WTC11 (cell line): ENCODE measurements at regions not wholly inside any gene's neighbourhood (a gene's known extent, or its start where the extent isn't known, plus 50 kb on each side); places are given as distances from the start of the nearest gene placed in this dataset.

Source experiments
- ATAC-seq: fragments of 200-7000 bp; cut with Tn5 transposase; 2 replicates; pipeline ENCODE4 v1.10.0; 2021; ENCODE audit warnings: mild to moderate bottlenecking, moderate library complexity
- CTCF ChIA-PET: fragments of 300-600 bp; sonication (Branson Sonifier 250); formaldehyde crosslinking; loops from one replicate; lab custom pipeline; 2021; ENCODE audit warnings: antibody characterized with exemption; lab: Charles Lee
- POLR2A ChIA-PET: fragments of 350-600 bp; sonication (Branson Sonifier 250); formaldehyde crosslinking; loops from one replicate; lab custom pipeline; 2021; ENCODE audit warnings: antibody characterized with exemption; lab: Charles Lee
- DNase-seq: peaks from one replicate; pipeline ENCODE4 v3.0.0; 2021; ENCODE audit warnings: low spot score
- H3K27ac Mint-ChIP-seq: 2 replicates; pipeline ENCODE4 v1.8.0; 2021; ENCODE audit warnings: mixed read lengths
- H3K27me3 Mint-ChIP-seq: 2 replicates; pipeline ENCODE4 v1.8.0; 2021; ENCODE audit warnings: low read depth, mild to moderate bottlenecking, moderate library complexity, mixed read lengths
- H3K36me3 Mint-ChIP-seq: 2 replicates; pipeline ENCODE4 v1.8.0; 2021; ENCODE audit warnings: mixed read lengths
- H3K4me1 Mint-ChIP-seq: 2 replicates; pipeline ENCODE4 v1.8.0; 2022; ENCODE audit warnings: mixed read lengths
- H3K4me3 Mint-ChIP-seq: 2 replicates; pipeline ENCODE4 v1.8.0; 2021; ENCODE audit warnings: mild to moderate bottlenecking, moderate library complexity, mixed read lengths
- H3K9me3 Mint-ChIP-seq: 2 replicates; pipeline ENCODE4 v1.8.0; 2021; ENCODE audit warnings: mixed read lengths
- ESRRA ChIP-seq: sonication (generic); formaldehyde crosslinking; IDR thresholded peaks from 2 replicates; pipeline ENCODE4 v1.8.1; 2022; ENCODE audit warnings: mild to moderate bottlenecking, missing genetic modification reagents, borderline replicate concordance
- GTF2I ChIP-seq: fragments of 250-450 bp; sonication (Bioruptor Pico); conservative IDR thresholded peaks from 2 replicates; pipeline ENCODE4 v1.4.0; 2021; ENCODE audit warnings: mild to moderate bottlenecking
- JUN ChIP-seq: sonication (generic); formaldehyde crosslinking; IDR thresholded peaks from 2 replicates; pipeline ENCODE4 v1.8.0; 2023; ENCODE audit warnings: mild to moderate bottlenecking, missing genetic modification reagents
- MYBL2 ChIP-seq: sonication (generic); formaldehyde crosslinking; IDR thresholded peaks from 2 replicates; pipeline ENCODE4 v1.8.1; 2023; ENCODE audit warnings: mild to moderate bottlenecking, moderate library complexity, missing genetic modification reagents
- NFATC4 ChIP-seq: fragments of 250-450 bp; sonication (Bioruptor Pico); IDR thresholded peaks from 2 replicates; pipeline ENCODE4 v1.9.0; 2021; ENCODE audit warnings: mild to moderate bottlenecking
- NFE2L1 ChIP-seq: sonication (generic); formaldehyde crosslinking; IDR thresholded peaks from 2 replicates; pipeline ENCODE4 v1.8.1; 2023; ENCODE audit warnings: missing genetic modification reagents
- NR1H2 ChIP-seq: sonication (generic); formaldehyde crosslinking; IDR thresholded peaks from 2 replicates; pipeline ENCODE4 v1.9.0; 2021; ENCODE audit warnings: mild to moderate bottlenecking, moderate library complexity, missing genetic modification reagents
- NR2C2 ChIP-seq: sonication (generic); formaldehyde crosslinking; IDR thresholded peaks from 2 replicates; pipeline ENCODE4 v1.8.0; 2022; ENCODE audit warnings: mild to moderate bottlenecking, missing genetic modification reagents
- PRRX2 ChIP-seq: fragments of 250-450 bp; sonication (Bioruptor Pico); IDR thresholded peaks from 2 replicates; pipeline ENCODE4 v1.8.0; 2021; ENCODE audit warnings: mild to moderate bottlenecking
- RELA ChIP-seq: sonication (generic); formaldehyde crosslinking; IDR thresholded peaks from 2 replicates; pipeline ENCODE4 v1.8.1; 2022; ENCODE audit warnings: missing genetic modification reagents, mild to moderate bottlenecking, borderline replicate concordance
- TCF7 ChIP-seq: sonication (generic); formaldehyde crosslinking; IDR thresholded peaks from 2 replicates; pipeline ENCODE4 v1.8.0; 2022; ENCODE audit warnings: mild to moderate bottlenecking, low read depth, missing genetic modification reagents, moderate library complexity
- ZNF138 ChIP-seq: sonication (generic); formaldehyde crosslinking; conservative IDR thresholded peaks from 2 replicates; pipeline ENCODE4 v1.8.1; 2022; ENCODE audit warnings: mild to moderate bottlenecking, moderate library complexity, missing genetic modification reagents
- ZNF416 ChIP-seq: fragments of 250-450 bp; sonication (Bioruptor Pico); IDR thresholded peaks from 2 replicates; pipeline ENCODE4 v1.9.0; 2021; ENCODE audit warnings: mild to moderate bottlenecking, inconsistent platforms
- TF ChIP-seq, protein P1 (sequence below): fragments of 250-450 bp; sonication (Bioruptor Pico); IDR thresholded peaks from 2 replicates; pipeline ENCODE4 v1.9.0; 2021; ENCODE audit warnings: moderate library complexity, mild to moderate bottlenecking, inconsistent platforms, borderline replicate concordance
- TF ChIP-seq, protein P2 (sequence below): sonication (generic); formaldehyde crosslinking; IDR thresholded peaks from 2 replicates; pipeline ENCODE4 v1.8.1; 2023; ENCODE audit warnings: mild to moderate bottlenecking, moderate library complexity, missing genetic modification reagents
- TF ChIP-seq, protein P3 (sequence below): sonication (generic); formaldehyde crosslinking; IDR thresholded peaks from 2 replicates; pipeline ENCODE4 v1.8.0; 2023; ENCODE audit warnings: missing genetic modification reagents, mild to moderate bottlenecking, borderline replicate concordance
- TF ChIP-seq, protein P4 (sequence below): sonication (generic); formaldehyde crosslinking; IDR thresholded peaks from 2 replicates; pipeline ENCODE4 v1.8.0; 2022; ENCODE audit warnings: mild to moderate bottlenecking, missing genetic modification reagents
- TF ChIP-seq, protein P5 (sequence below): fragments of 250-450 bp; sonication (Bioruptor Pico); IDR thresholded peaks from 2 replicates; pipeline ENCODE4 v2.1.2; 2022; ENCODE audit warnings: mild to moderate bottlenecking, moderate library complexity

DNA sequence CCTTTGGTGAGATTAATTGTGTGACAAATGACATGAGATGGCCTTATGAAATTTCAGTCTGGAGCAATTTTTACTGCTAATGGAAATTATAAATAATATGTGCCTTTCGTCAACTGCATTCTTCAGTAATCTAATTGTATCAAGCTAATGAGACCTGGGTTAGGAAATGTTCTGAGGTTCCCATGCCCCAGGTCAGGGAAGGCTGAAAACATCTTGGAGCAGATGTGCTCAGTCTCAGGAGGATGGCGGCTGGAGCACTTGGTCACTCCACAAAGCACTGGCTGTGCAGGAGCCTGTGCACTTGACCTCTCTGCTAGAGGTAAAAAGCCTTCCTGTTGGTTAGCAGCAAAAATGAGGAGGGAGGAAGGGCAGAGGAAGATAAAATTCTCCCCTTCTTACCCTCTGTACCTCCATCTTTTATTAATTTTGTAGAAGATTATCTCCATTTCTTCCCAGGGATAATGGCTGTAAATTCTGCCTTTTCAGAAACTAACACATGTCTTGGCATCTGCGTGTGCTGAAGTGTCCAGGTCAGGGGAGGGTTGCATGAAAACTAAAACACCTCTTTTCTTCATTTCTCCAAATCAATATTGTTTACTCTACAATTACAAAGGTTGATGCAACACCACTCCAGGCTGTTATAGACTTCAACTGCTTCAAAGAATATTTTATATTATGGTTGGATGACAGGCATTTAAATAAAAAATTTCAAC is 1606.4 kb upstream of the ACVR2A start (continued):
- TF ChIP-seq GTF2I: no peak

DNA sequence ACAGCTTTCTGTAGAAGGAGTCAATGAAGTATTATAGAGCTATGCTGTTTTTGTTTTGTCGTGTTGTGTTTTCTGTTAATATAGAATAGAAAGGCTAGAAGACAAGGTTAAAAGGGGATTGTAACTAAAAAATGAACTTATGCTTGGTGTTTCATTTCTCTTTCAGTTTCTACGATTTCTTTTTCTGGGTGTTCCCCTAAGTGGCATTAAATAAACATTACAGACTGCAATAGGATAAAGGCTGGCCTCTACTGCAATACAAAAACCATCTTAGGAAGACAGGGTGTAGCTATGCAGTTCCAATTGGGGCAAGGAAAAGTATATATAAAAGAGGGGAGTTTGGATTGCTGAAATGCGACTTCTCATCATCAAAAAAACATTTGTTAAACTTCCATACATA is 1609.7 kb upstream of the ACVR2A start:
- DNase-seq (no peak), ATAC-seq (no peak)
- Mint-ChIP-seq H3K27me3 (no peaks in the 10 kb centered on the region), H3K4me1 (no peaks in the 10 kb centered on the region), H3K9me3 (no peaks in the 10 kb centered on the region), H3K4me3 (no peak overlapping the region), H3K36me3 (no peaks in the 10 kb centered on the region), H3K27ac (no peak overlapping the region)
- CTCF ChIA-PET: no interaction called here
- POLR2A ChIA-PET: no interaction called here
- TF ChIP-seq NR1H2 (CRISPR knock-in tag): no peak
- no peak for TF ChIP-seq PRRX2 (CRISPR knock-in tag)
- TF ChIP-seq, protein P1, sequence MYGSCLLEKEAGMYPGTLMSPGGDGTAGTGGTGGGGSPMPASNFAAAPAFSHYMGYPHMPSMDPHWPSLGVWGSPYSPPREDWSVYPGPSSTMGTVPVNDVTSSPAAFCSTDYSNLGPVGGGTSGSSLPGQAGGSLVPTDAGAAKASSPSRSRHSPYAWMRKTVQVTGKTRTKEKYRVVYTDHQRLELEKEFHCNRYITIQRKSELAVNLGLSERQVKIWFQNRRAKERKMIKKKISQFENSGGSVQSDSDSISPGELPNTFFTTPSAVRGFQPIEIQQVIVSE (CRISPR knock-in tag): no peak
- TF ChIP-seq ZNF138 (CRISPR knock-in tag): no peak
- no peak for TF ChIP-seq NFE2L1 (CRISPR knock-in tag)
- no peak for TF ChIP-seq NR2C2
- TF ChIP-seq NFATC4 (CRISPR knock-in tag): no peak
- no peak for TF ChIP-seq ZNF416 (CRISPR knock-in tag)
- no peak for TF ChIP-seq TCF7 (CRISPR knock-in tag)
- TF ChIP-seq, protein P2, sequence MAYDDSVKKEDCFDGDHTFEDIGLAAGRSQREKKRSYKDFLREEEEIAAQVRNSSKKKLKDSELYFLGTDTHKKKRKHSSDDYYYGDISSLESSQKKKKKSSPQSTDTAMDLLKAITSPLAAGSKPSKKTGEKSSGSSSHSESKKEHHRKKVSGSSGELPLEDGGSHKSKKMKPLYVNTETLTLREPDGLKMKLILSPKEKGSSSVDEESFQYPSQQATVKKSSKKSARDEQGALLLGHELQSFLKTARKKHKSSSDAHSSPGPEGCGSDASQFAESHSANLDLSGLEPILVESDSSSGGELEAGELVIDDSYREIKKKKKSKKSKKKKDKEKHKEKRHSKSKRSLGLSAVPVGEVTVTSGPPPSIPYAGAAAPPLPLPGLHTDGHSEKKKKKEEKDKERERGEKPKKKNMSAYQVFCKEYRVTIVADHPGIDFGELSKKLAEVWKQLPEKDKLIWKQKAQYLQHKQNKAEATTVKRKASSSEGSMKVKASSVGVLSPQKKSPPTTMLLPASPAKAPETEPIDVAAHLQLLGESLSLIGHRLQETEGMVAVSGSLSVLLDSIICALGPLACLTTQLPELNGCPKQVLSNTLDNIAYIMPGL (CRISPR knock-in tag): no peak
- TF ChIP-seq JUN (CRISPR knock-in tag): no peak
- TF ChIP-seq, protein P3, sequence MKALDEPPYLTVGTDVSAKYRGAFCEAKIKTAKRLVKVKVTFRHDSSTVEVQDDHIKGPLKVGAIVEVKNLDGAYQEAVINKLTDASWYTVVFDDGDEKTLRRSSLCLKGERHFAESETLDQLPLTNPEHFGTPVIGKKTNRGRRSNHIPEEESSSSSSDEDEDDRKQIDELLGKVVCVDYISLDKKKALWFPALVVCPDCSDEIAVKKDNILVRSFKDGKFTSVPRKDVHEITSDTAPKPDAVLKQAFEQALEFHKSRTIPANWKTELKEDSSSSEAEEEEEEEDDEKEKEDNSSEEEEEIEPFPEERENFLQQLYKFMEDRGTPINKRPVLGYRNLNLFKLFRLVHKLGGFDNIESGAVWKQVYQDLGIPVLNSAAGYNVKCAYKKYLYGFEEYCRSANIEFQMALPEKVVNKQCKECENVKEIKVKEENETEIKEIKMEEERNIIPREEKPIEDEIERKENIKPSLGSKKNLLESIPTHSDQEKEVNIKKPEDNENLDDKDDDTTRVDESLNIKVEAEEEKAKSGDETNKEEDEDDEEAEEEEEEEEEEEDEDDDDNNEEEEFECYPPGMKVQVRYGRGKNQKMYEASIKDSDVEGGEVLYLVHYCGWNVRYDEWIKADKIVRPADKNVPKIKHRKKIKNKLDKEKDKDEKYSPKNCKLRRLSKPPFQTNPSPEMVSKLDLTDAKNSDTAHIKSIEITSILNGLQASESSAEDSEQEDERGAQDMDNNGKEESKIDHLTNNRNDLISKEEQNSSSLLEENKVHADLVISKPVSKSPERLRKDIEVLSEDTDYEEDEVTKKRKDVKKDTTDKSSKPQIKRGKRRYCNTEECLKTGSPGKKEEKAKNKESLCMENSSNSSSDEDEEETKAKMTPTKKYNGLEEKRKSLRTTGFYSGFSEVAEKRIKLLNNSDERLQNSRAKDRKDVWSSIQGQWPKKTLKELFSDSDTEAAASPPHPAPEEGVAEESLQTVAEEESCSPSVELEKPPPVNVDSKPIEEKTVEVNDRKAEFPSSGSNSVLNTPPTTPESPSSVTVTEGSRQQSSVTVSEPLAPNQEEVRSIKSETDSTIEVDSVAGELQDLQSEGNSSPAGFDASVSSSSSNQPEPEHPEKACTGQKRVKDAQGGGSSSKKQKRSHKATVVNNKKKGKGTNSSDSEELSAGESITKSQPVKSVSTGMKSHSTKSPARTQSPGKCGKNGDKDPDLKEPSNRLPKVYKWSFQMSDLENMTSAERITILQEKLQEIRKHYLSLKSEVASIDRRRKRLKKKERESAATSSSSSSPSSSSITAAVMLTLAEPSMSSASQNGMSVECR (CRISPR knock-in tag): no peak
- TF ChIP-seq RELA (CRISPR knock-in tag): no peak
- no peak for TF ChIP-seq ESRRA (CRISPR knock-in tag)
- TF ChIP-seq MYBL2 (CRISPR knock-in tag): no peak
- TF ChIP-seq, protein P4, sequence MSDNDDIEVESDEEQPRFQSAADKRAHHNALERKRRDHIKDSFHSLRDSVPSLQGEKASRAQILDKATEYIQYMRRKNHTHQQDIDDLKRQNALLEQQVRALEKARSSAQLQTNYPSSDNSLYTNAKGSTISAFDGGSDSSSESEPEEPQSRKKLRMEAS: no peak
- TF ChIP-seq, protein P5, sequence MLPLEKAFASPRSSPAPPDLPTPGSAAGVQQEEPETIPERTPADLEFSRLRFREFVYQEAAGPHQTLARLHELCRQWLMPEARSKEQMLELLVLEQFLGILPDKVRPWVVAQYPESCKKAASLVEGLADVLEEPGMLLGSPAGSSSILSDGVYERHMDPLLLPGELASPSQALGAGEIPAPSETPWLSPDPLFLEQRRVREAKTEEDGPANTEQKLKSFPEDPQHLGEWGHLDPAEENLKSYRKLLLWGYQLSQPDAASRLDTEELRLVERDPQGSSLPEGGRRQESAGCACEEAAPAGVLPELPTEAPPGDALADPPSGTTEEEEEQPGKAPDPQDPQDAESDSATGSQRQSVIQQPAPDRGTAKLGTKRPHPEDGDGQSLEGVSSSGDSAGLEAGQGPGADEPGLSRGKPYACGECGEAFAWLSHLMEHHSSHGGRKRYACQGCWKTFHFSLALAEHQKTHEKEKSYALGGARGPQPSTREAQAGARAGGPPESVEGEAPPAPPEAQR (CRISPR knock-in tag): no peak
